Immature natural killer cell (primary cell): ENCODE measurements at regions not wholly inside any gene's neighbourhood (a gene's known extent, or its start where the extent isn't known, plus 50 kb on each side); places are given as distances from the start of the nearest gene placed in this dataset.

Source experiments
- DNase-seq, 3 donors: peaks; one replicate each; pipeline ENCODE4 v3.0.0; 2022; ENCODE audit warnings: mixed read lengths in 1 of 3
- H3K27ac Mint-ChIP-seq, 6 donors: one replicate each; pipeline ENCODE4 v1.8.0; 2020; ENCODE audit warnings: mixed read lengths in 6 of 6, mild to moderate bottlenecking in 5 of 6, inconsistent platforms in 4 of 6, moderate library complexity in 3 of 6
- H3K27me3 Mint-ChIP-seq, 3 donors: one replicate each; pipeline ENCODE4 v1.8.0; 2020 to 2021; ENCODE audit warnings: low read depth in 3 of 3, mild to moderate bottlenecking in 3 of 3, mixed read lengths in 3 of 3, moderate library complexity in 3 of 3, inconsistent platforms in 1 of 3
- H3K36me3 Mint-ChIP-seq, 3 donors: one replicate each; pipeline ENCODE4 v1.8.0; 2020; ENCODE audit warnings: mixed read lengths in 3 of 3, inconsistent platforms in 2 of 3, mild to moderate bottlenecking in 2 of 3
- H3K4me1 Mint-ChIP-seq, 2 donors: one replicate each; pipeline ENCODE4 v1.8.0; 2020; ENCODE audit warnings: inconsistent platforms in 2 of 2, mild to moderate bottlenecking in 2 of 2, mixed read lengths in 2 of 2, moderate library complexity in 1 of 2
- H3K4me3 Mint-ChIP-seq, 5 donors: one replicate each; pipeline ENCODE4 v1.8.0; 2020; ENCODE audit warnings: mild to moderate bottlenecking in 5 of 5, mixed read lengths in 5 of 5, inconsistent platforms in 3 of 5, moderate library complexity in 3 of 5
- H3K9me3 Mint-ChIP-seq, 6 donors: one replicate each; pipeline ENCODE4 v1.8.0; 2020; ENCODE audit warnings: mild to moderate bottlenecking in 6 of 6, mixed read lengths in 6 of 6, inconsistent platforms in 4 of 6, moderate library complexity in 3 of 6

DNA sequence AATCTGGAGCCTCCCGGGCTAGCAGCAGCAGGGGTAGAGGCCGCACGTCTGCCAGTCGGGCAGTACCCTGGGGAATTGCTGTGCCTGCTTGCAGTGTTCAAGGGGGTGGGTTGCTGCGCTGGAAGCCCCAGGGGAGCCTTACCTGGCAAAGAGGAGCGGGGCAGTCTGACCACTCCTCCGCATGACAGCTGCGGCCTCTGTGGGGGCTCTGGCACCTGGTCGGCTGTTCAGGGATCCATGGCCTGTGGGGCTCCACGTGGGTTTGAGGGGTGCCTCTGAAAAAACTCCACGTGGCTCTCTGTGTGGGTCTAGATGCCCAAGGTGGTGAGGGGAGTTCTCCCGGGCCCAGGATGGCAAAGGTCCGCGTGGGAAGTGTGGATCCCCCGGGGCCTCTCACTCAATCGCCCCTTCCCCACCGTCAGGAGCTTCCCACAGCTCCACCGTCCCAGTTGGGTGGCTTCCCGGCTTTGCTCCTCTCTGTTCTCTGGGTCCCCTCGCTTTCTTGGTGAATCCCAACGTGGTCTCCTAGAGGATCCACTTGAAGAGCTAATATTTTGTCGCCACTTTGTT is 184.5 kb downstream of the EFHB start:
- no peak for DNase-seq
- H3K36me3 Mint-ChIP-seq: no peaks in the 10 kb centered on the region
- no peak overlapping the region for H3K4me3 Mint-ChIP-seq
- no peaks in the 10 kb centered on the region for H3K4me1 Mint-ChIP-seq
- H3K27ac Mint-ChIP-seq: no peak overlapping the region
- peaks cover 0 to 9% (median 4%) of the 10 kb centered on the region in 6 donors for H3K9me3 Mint-ChIP-seq
- H3K27me3 Mint-ChIP-seq: no peaks in the 10 kb centered on the region

DNA sequence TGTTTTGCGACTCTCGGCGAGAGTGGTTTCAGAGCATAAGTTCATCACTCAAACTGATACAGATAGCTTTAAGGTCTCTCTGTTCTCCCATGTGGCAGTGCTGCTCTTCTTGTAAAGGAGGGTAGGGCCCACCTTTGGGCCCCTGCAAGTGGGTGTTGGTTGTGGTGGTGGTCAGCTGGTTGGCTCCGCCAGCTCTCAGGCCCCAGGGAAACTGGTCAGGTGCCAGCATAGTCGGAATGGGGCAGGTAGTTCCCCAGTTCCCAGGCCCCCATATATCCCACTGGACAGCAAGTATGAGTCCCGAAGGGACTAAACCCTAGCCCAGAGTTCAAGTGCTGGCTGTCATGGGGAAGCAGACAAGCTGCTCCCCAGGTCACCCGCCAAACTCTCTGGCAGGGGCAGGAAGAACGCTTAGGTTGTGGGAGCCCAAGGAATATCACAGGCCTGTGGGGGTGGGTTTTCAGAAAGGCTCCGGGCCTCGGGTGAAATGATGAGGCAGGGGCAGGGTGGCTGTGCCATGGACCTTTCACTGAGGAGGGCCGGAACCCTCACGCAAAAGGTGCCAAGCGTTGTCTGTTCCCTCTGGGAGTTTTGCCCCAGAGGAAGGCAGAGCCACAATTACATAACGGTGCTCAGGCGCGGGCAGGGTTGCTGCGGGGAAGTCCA is 185.1 kb downstream of the EFHB start:
- no peak overlapping the region for H3K27ac Mint-ChIP-seq
- no peak overlapping the region for H3K4me3 Mint-ChIP-seq
- no peak for DNase-seq
- no peaks in the 10 kb centered on the region for H3K27me3 Mint-ChIP-seq
- peaks cover 0 to 9% (median 4%) of the 10 kb centered on the region in 6 donors for H3K9me3 Mint-ChIP-seq
- H3K36me3 Mint-ChIP-seq: no peaks in the 10 kb centered on the region
- H3K4me1 Mint-ChIP-seq: no peaks in the 10 kb centered on the region

DNA sequence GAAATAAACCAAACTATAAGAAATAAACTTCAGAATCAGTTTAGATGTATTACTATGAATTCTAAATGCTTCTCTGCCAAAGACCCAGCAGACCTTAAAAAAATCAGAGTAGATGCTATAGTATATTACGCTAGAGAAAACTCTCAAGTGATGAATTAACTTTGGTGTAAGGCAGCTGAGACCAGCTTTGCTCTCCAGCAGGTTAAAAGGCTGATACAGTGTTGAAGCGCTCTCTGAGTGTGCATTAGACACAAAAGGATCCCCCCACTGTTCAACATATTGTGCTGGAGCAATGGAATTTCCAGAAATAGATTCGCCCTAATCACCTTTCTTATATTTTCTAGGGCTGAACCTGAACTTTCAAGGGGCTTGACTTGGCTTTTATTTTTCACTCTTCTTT is 190.0 kb downstream of the EFHB start:
- no peak for DNase-seq
- Mint-ChIP-seq H3K4me1 (no peaks in the 10 kb centered on the region), H3K4me3 (no peak overlapping the region), H3K27me3 (peaks cover 0 to 5% (median 0%) of the 10 kb centered on the region in 3 donors), H3K27ac (no peak overlapping the region), H3K9me3 (peaks cover 0 to 7% (median 0%) of the 10 kb centered on the region in 6 donors), H3K36me3 (no peaks in the 10 kb centered on the region)

DNA sequence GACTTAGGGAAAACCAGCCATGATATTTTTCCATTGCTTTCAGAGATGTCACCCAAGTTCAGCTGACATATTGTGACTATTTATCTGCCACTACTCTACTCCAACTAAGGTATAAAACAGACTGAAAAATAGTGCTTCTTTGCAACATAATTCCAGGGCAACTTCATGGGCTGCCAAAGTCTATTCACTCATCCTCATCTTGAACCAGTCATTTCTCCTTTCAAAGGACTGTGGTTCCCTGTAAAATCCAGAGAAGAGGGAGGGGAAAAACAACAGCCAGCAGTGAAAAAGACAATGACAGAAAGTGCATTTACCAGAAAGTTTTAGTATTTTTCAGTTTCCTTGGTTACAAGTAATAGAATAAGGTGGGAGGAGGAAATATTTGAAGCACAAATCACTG is 191.1 kb downstream of the EFHB start:
- peaks cover 0 to 5% (median 0%) of the 10 kb centered on the region in 3 donors for H3K27me3 Mint-ChIP-seq
- peaks cover 0 to 7% (median 0%) of the 10 kb centered on the region in 6 donors for H3K9me3 Mint-ChIP-seq
- H3K4me3 Mint-ChIP-seq: no peak overlapping the region
- no peaks in the 10 kb centered on the region for H3K4me1 Mint-ChIP-seq
- H3K36me3 Mint-ChIP-seq: no peaks in the 10 kb centered on the region
- no peak overlapping the region for H3K27ac Mint-ChIP-seq
- DNase-seq: no peak

DNA sequence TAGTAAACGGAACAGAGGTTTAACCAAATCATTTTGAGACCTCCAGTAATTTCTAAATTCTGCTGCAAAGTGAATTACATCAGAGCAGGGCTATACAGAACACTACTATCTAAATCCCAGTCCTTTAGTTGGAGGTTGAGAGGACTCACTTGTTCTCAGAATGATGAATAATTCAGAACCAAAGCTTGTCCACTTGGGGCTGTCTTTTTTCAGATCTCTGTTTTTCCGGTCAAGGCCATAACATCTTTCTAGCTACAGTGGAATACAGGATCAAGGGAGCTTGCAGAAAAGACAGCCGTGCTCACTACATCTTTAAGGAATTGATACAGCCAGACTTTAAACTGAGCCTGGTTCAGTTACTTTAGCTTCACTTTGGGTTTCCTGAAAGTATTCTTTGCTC is 194.5 kb downstream of the EFHB start:
- Mint-ChIP-seq H3K9me3 (peaks cover 0 to 3% (median 0%) of the 10 kb centered on the region in 6 donors), H3K27ac (no peak overlapping the region), H3K4me1 (no peaks in the 10 kb centered on the region), H3K27me3 (peaks cover 0 to 5% (median 2%) of the 10 kb centered on the region in 3 donors), H3K36me3 (no peaks in the 10 kb centered on the region), H3K4me3 (no peak overlapping the region)
- no peak for DNase-seq

DNA sequence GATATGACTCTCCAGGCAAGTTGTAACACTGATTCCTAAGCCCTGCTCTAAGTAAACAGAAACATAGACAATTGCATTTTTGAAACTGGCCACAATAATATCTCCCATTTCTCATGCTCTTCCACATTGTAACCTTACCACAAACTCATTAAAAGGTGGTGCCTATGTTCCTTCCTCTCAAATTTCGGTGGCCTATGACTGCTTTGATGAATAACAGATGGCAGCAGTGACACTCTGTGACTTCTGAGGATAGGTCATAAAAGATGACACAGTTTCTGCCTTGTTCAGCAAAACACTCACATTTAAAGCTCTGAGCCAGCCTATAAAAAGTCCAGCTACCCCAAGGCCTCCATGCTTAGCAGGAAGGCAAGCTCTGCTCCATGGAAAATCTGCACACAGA is 195.2 kb downstream of the EFHB start:
- Mint-ChIP-seq H3K27ac (no peak overlapping the region), H3K4me3 (no peak overlapping the region), H3K36me3 (no peaks in the 10 kb centered on the region), H3K27me3 (peaks cover 0 to 5% (median 2%) of the 10 kb centered on the region in 3 donors), H3K9me3 (peaks cover 0 to 3% (median 0%) of the 10 kb centered on the region in 6 donors), H3K4me1 (no peaks in the 10 kb centered on the region)
- no peak for DNase-seq

DNA sequence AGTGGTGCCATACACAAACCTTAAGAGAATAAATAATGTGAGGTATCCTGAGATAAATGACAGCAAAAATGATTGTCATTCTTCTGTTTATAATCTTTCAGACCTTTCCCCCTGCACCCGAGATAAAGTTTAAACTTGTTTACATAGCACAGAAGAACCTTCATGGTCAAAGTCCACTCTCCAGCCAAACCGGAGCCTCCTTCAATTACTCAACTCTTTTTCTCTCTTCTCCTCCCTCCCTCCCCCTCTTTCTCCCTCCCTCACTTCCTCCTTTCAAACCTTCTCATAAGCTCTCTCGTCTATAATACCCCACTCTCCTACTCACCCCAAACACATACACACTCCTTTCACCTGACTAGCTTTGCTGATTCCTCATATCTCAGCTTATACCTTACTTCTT is 198.9 kb downstream of the EFHB start:
- Mint-ChIP-seq H3K36me3 (no peaks in the 10 kb centered on the region), H3K4me1 (no peaks in the 10 kb centered on the region), H3K27ac (no peak overlapping the region), H3K27me3 (peaks cover 0 to 2% (median 0%) of the 10 kb centered on the region in 3 donors), H3K4me3 (no peak overlapping the region), H3K9me3 (peaks cover 0 to 3% (median 0%) of the 10 kb centered on the region in 6 donors)
- DNase-seq: no peak

DNA sequence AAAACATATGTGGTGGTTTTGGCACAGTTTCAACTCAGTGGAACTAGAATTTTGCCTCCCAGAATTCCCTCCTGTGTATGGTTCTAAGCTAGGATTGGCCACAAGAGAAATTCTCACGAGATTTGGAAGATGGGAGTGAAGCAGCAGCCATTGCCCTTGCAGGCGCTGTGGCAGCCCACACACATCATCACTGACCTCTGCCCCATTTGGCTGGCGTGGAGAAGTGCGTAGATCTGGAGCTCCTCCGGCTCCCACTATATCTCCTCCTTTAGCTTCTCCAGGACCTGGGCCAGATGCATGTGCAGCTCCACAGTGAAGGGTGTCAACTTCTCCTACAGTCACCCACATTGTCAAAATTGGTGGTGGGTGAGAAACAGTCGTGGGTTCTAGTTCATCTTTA is 199.6 kb downstream of the EFHB start:
- DNase-seq: no peak
- Mint-ChIP-seq H3K27ac (no peak overlapping the region), H3K4me3 (no peak overlapping the region), H3K36me3 (no peaks in the 10 kb centered on the region), H3K27me3 (peaks cover 0 to 2% (median 0%) of the 10 kb centered on the region in 3 donors), H3K4me1 (no peaks in the 10 kb centered on the region), H3K9me3 (peaks cover 0 to 5% (median 1%) of the 10 kb centered on the region in 6 donors)

DNA sequence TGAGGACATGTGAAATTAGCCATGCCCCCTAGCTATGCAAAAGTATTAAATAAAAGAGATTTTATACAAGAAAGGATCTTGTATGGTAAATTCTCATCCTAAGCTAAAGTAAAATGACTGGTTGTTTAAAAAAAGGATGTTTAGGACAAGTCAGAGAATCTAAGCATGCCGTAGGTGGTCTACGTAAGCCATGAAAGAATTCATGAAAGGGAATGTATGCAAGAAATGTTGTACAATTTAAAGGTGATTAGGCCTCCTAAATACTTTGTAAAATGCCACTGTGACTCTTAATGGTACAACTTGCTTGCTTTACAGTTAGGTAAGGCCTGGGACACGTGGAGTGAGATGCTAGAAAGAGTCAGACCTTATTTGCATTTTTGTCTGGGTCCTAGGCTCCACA is 209.0 kb downstream of the EFHB start:
- Mint-ChIP-seq H3K27ac (no peak overlapping the region), H3K4me3 (no peak overlapping the region), H3K36me3 (no peaks in the 10 kb centered on the region)

DNA sequence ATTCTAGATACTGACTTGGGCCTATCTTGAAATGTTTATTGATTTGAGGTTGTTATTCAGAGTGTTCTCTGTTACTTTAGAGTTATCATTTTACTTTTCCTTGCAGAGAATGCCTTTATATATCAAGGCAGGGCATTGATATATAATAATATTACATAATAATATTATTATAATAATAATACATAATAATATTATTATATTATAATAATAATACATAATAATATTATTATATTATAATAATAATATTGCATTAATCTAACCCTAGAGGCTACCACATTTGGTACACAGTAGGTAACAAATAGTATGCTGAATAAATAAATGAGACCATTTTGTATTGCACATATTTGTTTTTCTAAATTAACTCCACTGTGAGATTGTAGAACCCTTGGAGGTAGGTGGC is 216.3 kb downstream of the EFHB start:
- peaks cover 0 to 10% (median 3%) of the 10 kb centered on the region in 6 donors for H3K9me3 Mint-ChIP-seq

More for the DNA sequence above, 209.0 kb downstream of the EFHB start:
- Mint-ChIP-seq H3K27me3 (peaks cover 0 to 6% (median 4%) of the 10 kb centered on the region in 3 donors), H3K4me1 (no peaks in the 10 kb centered on the region), H3K9me3 (peaks cover 0 to 27% (median 7%) of the 10 kb centered on the region in 6 donors)
- no peak for DNase-seq

DNA sequence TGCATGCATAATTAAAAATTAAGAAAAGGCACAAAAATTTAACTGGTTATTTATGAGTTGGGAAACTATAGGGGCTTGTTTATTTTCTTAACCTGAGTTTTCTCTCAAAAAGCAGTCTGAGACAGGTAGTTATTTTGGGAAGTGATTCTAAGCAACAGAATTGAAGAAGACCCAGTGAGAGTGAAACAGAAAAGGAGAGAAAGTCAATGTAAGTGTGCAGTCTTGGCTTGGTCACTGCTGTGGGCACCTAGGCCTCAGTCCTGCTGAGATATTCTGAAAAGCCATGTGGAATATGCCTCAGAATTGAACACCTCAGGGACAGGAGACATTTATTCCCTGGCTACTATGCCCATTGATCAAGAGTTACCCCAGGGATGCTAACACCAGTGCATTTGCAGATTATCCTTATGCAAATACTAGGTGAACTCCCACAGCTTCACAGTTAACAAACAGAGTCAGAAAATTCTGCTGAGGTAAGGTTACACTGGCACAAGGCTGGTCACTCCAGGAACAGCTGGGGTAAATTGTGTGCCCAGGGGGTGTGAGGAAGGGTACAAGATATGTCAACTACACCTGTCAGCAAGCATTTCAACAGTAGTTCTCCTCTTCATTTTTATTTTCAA is 222.7 kb downstream of the EFHB start:
- H3K9me3 Mint-ChIP-seq: peaks cover 0 to 5% (median 0%) of the 10 kb centered on the region in 6 donors
- no peak for DNase-seq
- H3K27ac Mint-ChIP-seq: no peak overlapping the region
- H3K36me3 Mint-ChIP-seq: no peaks in the 10 kb centered on the region
- no peaks in the 10 kb centered on the region for H3K4me1 Mint-ChIP-seq
- no peak overlapping the region for H3K4me3 Mint-ChIP-seq
- H3K27me3 Mint-ChIP-seq: peaks cover 0 to 3% (median 2%) of the 10 kb centered on the region in 3 donors

More for the DNA sequence above, 216.3 kb downstream of the EFHB start:
- no peaks in the 10 kb centered on the region for H3K4me1 Mint-ChIP-seq
- peaks cover 0 to 6% (median 4%) of the 10 kb centered on the region in 3 donors for H3K27me3 Mint-ChIP-seq
- DNase-seq: no peak
- H3K4me3 Mint-ChIP-seq: no peak overlapping the region
- no peak overlapping the region for H3K27ac Mint-ChIP-seq
- H3K36me3 Mint-ChIP-seq: no peaks in the 10 kb centered on the region

DNA sequence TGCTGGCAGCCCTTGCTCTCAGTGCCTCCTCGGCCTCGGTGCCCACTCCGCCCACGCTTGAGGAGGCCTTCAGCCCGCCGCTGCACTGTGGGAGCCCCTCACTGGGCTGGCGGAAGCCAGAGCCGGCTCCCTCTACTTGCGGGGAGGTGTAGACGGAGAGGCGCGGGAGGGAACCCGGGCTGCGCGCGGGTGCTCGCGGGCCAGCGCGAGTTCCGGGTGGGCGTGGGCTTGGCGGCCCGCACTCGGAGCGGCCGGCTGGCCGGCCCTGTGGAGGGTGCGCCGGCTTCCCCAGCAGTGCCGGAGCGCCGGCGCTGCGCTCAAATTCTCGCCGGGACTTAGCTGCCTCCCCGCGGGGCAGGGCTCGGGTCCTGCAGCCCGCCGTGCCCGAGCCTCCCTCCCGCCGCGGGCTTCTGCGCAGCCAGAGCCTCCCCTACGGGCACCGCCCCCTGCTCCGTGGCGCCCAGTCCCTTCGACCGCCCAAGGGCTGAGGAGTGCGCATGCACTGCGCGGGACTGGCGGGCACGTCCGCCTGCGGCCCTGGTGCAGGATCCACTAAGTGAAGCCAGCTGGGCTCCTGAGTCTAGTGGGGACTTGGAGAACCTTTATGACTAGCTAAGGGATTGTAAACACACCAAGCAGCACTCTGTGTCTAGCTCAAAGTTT is 231.5 kb downstream of the EFHB start:
- peak overlapping the region in 4 of 5 donors; percentile 8 to 57 (median 36) for H3K4me3 Mint-ChIP-seq

DNA sequence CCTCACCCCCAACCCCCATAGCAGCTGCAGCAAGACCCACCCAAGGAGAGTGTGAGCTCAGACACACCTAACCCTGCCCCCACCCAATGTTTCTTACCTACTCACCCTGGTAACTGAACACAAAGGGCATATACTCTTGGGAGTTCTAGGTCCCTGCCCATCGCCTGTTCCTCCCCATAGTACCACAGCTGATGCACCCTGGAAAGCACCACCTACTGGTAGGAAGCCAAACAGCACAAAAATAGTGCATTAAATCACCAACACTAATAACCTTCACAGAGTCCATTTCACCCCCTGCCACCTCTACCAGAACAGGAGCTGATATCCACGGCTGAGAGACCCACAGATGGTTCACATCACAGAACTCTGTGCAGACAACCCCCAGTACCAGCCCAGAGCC is 245.2 kb downstream of the EFHB start:
- no peak overlapping the region for H3K4me3 Mint-ChIP-seq
- DNase-seq: no peak
- peaks cover 0 to 2% (median 0%) of the 10 kb centered on the region in 3 donors for H3K27me3 Mint-ChIP-seq
- peaks cover 17 to 58% (median 36%) of the 10 kb centered on the region in 6 donors for H3K9me3 Mint-ChIP-seq
- no peaks in the 10 kb centered on the region for H3K36me3 Mint-ChIP-seq
- H3K4me1 Mint-ChIP-seq: no peaks in the 10 kb centered on the region
- no peak overlapping the region for H3K27ac Mint-ChIP-seq

More for the DNA sequence above, 231.5 kb downstream of the EFHB start:
- H3K4me1 Mint-ChIP-seq: no peaks in the 10 kb centered on the region
- no peak overlapping the region for H3K27ac Mint-ChIP-seq
- no peaks in the 10 kb centered on the region for H3K36me3 Mint-ChIP-seq
- DNase-seq: peak in 2 of 3 donors; percentile 19 to 23
- H3K9me3 Mint-ChIP-seq: peaks cover 0 to 19% (median 6%) of the 10 kb centered on the region in 6 donors
- peaks cover 0 to 2% (median 0%) of the 10 kb centered on the region in 3 donors for H3K27me3 Mint-ChIP-seq

DNA sequence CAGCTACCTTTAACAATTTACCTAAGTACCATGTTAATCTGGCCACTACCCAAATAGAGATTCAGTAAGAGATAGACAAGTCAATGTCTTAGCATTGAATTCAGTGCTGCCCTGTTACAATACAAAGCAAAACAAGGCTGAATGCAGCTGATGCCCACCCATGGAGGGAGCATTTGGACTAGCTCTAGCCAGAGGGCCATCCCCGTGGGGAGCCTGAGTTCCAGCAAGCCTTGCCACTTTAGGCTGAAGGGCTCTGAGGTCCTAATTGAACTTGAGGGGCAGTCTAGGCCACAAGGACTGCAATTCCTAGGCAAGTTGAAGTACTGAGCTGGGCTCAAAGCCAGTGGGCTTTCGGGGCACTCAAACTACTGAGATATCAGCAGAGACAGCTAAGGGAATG is 265.9 kb downstream of the EFHB start:
- no peak overlapping the region for H3K27ac Mint-ChIP-seq
- H3K4me1 Mint-ChIP-seq: no peaks in the 10 kb centered on the region
- no peaks in the 10 kb centered on the region for H3K36me3 Mint-ChIP-seq
- DNase-seq: no peak
- H3K27me3 Mint-ChIP-seq: peaks cover 0 to 6% (median 2%) of the 10 kb centered on the region in 3 donors
- no peak overlapping the region for H3K4me3 Mint-ChIP-seq
- peaks cover 2 to 6% (median 4%) of the 10 kb centered on the region in 6 donors for H3K9me3 Mint-ChIP-seq
